ENCODE measurements at regions not wholly inside any gene's neighbourhood (a gene's known extent, or its start where the extent isn't known, plus 50 kb on each side); places are given as distances from the start of the nearest gene placed in this dataset.

- DNase-seq (ENCODE audit: low read depth in 1 of 2, low spot score in 2 of 2) (no peak), FAIRE-seq (no peak)
- Histone ChIP-seq H2BK20ac (ENCODE audit: low read length) (no peak overlapping the region), H2AK5ac (ENCODE audit: low read depth, low read length) (no peak overlapping the region), H3K4me3 (ENCODE audit: extremely low read depth in 1 of 4, insufficient read depth in 2 of 4, low read depth in 3 of 4, low read length in 4 of 4) (no peak overlapping the region), H3K23me2 (ENCODE audit: low read depth, low read length) (no peaks in the 10 kb centered on the region), H3K27ac (ENCODE audit: low read depth, low read length) (no peak overlapping the region), H3K9ac (replicated peaks in 1 of 4; ENCODE audit: extremely low read depth in 1 of 4, low read depth in 3 of 4, low read length in 3 of 4) (no peak overlapping the region), H4K20me1 (replicated peaks in 1 of 2; ENCODE audit: control insufficient read depth in 1 of 2, insufficient read depth in 2 of 2, low read length in 2 of 2) (no peaks in the 10 kb centered on the region), H3K79me1 (ENCODE audit: low read depth, low read length) (no peaks in the 10 kb centered on the region), H2BK5ac (ENCODE audit: low read depth, low read length) (no peak overlapping the region), H2BK120ac (replicated peaks; ENCODE audit: low read depth, low read length) (no peak overlapping the region), H3K9me3 (ENCODE audit: insufficient read depth in 2 of 2, low read depth in 1 of 2, low read length in 1 of 2) (no peaks in the 10 kb centered on the region), H3K4ac (replicated peaks; ENCODE audit: insufficient read length, low read depth, low read length) (no peak overlapping the region), H2BK12ac (ENCODE audit: low read depth, low read length) (no peak overlapping the region), H3K23ac (ENCODE audit: insufficient read length) (no peak overlapping the region), H3K4me2 (ENCODE audit: insufficient read depth in 1 of 2, low read depth in 2 of 2, low read length in 2 of 2) (no peak overlapping the region), H4K8ac (ENCODE audit: extremely low read depth, insufficient read depth, low read length) (no peak overlapping the region), H3K18ac (ENCODE audit: extremely low read depth, low read length) (no peak overlapping the region), H2AFZ (ENCODE audit: low read length) (no peak overlapping the region), H2BK15ac (ENCODE audit: low read length) (no peak overlapping the region), H3K36me3 (ENCODE audit: control insufficient read depth in 2 of 4, insufficient read depth in 4 of 4, low read length in 3 of 4) (no peaks in the 10 kb centered on the region), H3K4me1 (replicated peaks in 1 of 4; ENCODE audit: control insufficient read depth in 3 of 4, insufficient read depth in 4 of 4, low read length in 3 of 4) (peaks cover 0 to 11% (median 4%) of the 10 kb centered on the region in 4 experiments; a peak in 3 of 7 replicates), H3K79me2 (ENCODE audit: control insufficient read depth in 1 of 2, insufficient read depth in 2 of 2, low read length in 2 of 2) (no peaks in the 10 kb centered on the region), H3K56ac (replicated peaks; ENCODE audit: insufficient read length, low read depth, low read length) (no peak overlapping the region), H3K14ac (ENCODE audit: insufficient read length) (no peak overlapping the region), H4K5ac (ENCODE audit: insufficient read length, low read depth, low read length) (no peak overlapping the region), H3K27me3 (replicated peaks in 1 of 4; ENCODE audit: control insufficient read depth in 3 of 4, extremely low read depth in 1 of 4, insufficient read depth in 3 of 4, low read length in 3 of 4) (no peaks in the 10 kb centered on the region), H4K91ac (replicated peaks; ENCODE audit: insufficient read length, low read length) (no peak overlapping the region)
- ChIA-PET POLR2A (ENCODE audit: partially characterized antibody) (no interaction called here), CTCF (ENCODE audit: partially characterized antibody) (no interaction called here)
- TF ChIP-seq SP1 (IDR thresholded peaks at IDR 0.05; ENCODE audit: low read depth, low read length) (no peak), CEBPB (IDR thresholded peaks at IDR 0.05; ENCODE audit: low read depth, low read length) (no peak), FOSL1 (IDR thresholded peaks at IDR 0.05; ENCODE audit: insufficient read depth, low read depth, low read length) (no peak), RAD21 (IDR thresholded peaks at IDR 0.05 in 1 of 2, conservative IDR thresholded peaks at IDR 0.05 in 1 of 2; ENCODE audit: low read depth in 2 of 2, low read length in 2 of 2) (no peak), NRF1 (IDR thresholded peaks at IDR 0.05; ENCODE audit: low read depth, low read length) (no peak), SP2 (IDR thresholded peaks at IDR 0.05; ENCODE audit: low read length) (no peak), CTBP2 (IDR thresholded peaks at IDR 0.05; ENCODE audit: borderline replicate concordance, insufficient read depth, insufficient read length, low read length) (no peak), EGR1 (IDR thresholded peaks at IDR 0.05; ENCODE audit: borderline replicate concordance, low read depth, low read length) (no peak), GABPA (IDR thresholded peaks at IDR 0.05; ENCODE audit: borderline replicate concordance, insufficient read depth, low read length) (no peak), BRCA1 (IDR thresholded peaks at IDR 0.05; ENCODE audit: low read depth, low read length) (no peak), POLR2AphosphoS5 (IDR thresholded peaks at IDR 0.05; ENCODE audit: low read depth, low read length) (no peak), HDAC6 (IDR thresholded peaks at IDR 0.05; ENCODE audit: low read depth, low read length) (no peak), HDAC2 (IDR thresholded peaks at IDR 0.05; ENCODE audit: borderline replicate concordance in 1 of 2, low read depth in 2 of 2, low read length in 2 of 2) (no peak), ATF3 (IDR thresholded peaks at IDR 0.05; ENCODE audit: insufficient read depth, low read depth, low read length) (no peak), SUZ12 (IDR thresholded peaks at IDR 0.05; ENCODE audit: low read length) (no peak)
- 88% methylated on average over 1 of the region's 1 CpG; no CpG with 5 or more reads in 1 of the 2 experiments for WGBS, 2 experiments (ENCODE audit: extremely low coverage in 1 of 2, insufficient coverage in 1 of 2, insufficient read length in 1 of 2, insufficient replicate concordance in 2 of 2, low coverage in 1 of 2, low lambda C conversion rate in 2 of 2, missing lambda C conversion rate in 1 of 2)
These were observed 539.4 kb upstream of the CDH2 start for GRCh38 chr18:28716338-28716737.
